ENCODE measurements at regions not wholly inside any gene's neighbourhood (a gene's known extent, or its start where the extent isn't known, plus 50 kb on each side); places are given as distances from the start of the nearest gene placed in this dataset.

DNA sequence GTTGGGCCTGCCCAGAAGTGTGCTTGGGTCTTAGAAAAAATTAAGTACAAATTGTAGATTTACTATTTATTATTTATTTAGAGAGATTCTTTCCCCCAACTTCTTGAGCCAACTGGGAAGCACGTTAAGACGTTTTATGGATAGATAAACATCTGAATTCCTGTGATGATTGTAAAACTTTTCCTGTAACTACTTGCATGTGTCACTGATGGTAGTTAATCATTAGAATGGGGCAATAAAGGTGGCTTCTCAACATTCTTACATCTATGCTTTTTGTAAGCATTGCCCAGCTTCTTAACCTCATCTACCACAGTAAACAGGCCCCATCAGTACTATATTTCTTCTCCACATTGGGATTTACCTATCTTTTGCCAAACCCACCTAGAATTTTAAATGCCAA is 559.8 kb downstream of the LMO4 start:
- DNase-seq = peak; percentile 25

DNA sequence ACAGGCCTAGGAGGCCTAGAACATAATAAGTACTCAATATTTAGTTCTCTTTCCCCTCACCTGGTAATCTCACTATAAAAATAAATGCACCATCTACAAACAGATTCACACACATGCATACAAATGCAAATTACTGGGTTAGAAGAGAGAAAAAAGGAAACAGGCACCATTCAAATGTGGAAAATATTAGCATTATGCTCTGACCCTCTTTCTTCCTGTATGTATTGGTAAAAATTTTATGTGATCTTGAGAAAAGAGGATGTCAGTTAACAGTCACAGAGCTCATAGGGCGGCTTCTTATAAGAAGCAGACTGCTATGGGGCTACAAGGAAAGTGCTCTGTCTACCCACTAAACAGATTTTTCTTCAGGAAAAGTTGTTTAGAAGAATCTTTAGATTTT is 565.4 kb downstream of the LMO4 start:
- DNase-seq = no peak

DNA sequence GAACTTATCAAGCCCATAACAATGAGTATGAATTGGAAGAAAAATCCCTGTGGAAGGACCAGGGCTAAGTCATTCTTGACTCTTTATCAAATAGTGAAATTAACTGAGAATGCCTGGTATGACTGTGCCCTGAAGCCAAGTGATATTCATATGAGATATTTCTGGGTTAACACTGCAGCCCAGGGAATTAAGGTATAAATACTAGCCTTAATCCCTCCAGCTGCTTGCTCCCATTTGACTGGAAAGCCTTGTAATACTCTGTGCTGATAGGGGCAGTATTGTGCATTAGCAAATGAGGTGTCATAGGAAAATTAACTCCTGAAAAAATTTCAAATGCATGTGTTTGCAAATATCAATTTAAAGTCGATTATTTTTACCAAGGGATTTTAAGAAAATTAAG is 568.8 kb downstream of the LMO4 start:
- DNase-seq = no peak

DNA sequence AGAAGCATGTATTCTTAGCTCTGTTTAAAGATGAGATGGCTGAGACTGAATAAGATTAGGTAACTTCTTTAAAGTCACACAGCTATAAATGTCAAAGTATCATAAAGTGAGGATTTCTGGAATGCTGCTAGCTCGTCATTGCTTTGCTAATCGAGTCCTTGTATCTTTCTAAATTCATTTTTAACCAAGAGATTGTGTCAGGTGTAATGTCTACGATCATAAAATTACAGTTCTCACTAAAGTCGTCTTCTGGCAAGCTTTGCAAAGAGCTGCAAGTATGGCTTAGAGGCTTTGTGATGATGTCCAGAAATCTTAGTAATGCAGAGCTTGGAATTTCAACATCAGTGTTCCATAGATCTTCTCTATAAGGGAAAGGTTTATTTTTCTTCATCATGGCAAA is 569.8 kb downstream of the LMO4 start:
- DNase-seq = no peak

DNA sequence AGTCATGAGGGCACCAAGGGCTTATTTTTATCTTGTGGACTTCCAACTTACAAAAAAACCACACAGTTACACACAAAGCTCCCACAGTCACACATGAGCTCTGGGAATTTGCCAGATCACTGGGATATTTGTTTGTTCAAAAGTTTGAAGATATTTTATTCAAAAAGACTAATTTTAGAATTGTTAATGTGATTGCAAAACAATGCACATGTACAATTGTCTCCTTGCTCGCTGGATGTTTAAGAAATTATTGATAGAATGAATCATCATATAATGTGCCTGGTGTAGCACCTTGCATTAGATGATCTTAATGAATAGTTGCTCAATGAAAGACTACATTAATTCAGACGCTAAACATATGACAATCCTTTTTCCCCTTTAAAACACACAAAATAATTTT is 570.3 kb downstream of the LMO4 start:
- DNase-seq = no peak

DNA sequence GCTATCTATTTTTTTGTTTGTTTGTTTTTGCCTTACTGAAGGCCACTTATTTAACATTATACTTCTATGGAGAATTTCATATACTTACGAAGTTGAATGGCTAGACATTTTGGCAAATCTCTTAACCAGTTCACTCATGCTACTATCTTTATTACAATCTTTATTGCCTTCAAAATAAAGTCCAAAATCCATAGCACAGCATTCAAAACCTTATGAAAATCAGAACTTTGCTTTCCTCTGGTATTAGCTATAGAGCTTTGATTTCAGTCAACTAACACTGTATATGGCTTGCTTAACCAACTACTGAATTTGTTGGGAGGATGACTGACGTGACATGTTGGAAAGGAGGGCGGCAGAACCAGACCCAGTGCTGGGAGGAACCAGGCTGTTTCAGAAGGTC is 571.1 kb downstream of the LMO4 start:
- no peak for DNase-seq

DNA sequence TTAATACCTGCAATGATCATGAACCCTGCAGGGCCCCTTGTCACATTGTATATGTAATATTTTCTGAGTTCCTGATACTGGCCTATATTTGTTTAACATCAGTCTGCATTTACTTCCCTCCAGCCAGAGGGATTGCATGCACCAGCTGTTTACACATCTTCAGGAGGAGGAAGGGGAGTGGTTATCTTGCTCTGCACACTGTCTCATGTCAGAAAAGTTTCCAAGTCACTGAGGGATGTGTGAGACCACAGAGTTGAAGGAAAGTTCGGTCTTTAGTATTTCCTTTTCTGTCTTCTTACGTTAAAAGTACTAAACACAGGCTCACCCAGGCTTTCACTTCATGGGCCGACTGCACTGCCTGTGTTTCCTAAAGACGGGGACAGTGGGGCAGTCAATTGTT is 574.1 kb downstream of the LMO4 start:
- peak; percentile 27 for DNase-seq

DNA sequence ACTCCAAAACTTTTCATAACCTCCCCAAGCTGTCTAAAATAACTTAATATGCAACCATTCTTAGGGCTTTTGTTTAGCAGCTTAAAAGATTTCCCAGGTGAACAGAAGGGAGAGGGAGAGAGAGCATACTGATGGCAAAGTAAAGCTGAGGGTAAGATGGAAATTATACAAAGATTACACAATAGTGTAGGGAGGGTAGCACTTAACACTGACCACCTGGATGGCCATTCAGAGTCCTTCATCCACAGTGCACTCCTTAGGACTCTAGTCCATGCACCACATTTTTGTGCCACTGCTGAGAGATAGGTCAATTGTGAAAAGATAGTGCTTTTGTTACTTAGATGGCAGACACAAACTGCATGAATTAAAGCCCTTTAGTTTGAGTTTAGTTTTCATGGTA is 574.6 kb downstream of the LMO4 start:
- DNase-seq = no peak

DNA sequence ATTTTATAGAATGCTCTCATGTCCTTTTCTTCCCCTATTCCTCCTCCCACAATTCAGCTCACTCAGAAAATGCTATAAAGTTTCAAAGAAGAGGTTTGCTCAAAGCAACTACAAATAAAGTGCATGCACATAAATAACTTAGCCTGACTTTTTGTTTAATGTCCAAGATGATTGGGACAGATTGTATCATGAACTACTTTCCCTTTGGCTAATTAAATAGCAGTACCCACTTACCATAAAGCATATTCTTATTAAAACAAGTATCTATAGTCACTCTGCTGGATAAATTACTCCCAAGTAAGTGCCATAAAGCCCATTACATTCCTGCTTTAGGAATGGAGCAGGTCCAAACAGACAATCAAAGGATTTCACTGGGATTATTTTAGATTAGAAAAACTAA is 576.0 kb downstream of the LMO4 start:
- DNase-seq = no peak

DNA sequence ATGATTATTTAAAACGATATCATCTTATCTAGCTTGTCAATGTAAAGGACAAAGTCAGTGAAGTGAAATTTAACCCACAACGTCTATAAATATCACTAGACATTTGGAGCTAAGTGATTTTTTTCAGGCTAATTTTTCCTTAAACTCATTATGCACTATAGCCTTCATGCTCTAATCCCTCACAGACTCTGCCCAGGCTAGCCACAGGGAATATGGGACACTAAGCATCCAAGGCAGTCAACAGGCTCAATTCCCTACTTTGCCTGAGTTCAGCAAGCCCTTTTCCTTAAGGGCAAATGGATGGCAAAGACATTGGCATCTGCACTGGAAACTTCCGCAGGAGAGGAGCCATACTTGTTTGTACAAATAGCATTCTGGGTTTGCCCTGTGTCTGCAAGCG is 577.0 kb downstream of the LMO4 start:
- no peak for DNase-seq

DNA sequence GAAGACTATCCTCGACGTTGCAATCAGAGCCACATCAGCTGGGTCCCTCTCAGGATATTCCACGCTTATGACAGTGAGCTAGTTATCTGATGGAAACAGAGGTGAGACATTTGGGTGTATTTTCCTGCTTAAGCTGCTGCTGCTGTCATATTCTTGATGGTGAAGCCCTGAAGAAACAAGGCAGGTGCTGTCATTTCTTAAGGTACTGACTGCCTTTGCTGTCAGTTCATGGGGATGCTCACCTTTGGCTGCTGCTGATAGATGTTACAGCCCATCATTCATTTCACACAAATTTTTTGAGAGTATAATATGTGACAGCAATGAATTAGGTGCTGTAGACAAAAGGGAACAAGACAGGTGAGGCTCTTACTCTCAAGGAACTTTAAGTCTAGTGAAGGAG is 577.4 kb downstream of the LMO4 start:
- DNase-seq = no peak

DNA sequence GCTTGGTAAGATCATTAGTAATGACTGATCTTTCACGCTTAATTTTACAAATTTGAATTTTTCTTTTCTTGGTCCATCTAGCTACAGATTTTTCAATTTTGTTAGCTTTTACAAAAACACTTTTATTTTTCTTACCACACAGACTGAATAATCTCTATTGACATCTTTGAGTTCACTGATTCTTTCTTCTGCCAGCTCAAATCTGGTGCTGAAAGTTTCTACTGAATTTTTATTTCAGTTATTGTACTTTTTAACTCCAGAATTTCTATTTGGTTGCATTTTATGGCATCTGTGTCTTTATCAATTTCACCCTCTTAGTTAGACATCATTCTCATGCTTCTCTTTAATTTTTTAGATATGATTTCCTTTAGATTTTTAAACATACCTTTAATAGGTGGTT is 584.7 kb downstream of the LMO4 start:
- no peak for DNase-seq

DNA sequence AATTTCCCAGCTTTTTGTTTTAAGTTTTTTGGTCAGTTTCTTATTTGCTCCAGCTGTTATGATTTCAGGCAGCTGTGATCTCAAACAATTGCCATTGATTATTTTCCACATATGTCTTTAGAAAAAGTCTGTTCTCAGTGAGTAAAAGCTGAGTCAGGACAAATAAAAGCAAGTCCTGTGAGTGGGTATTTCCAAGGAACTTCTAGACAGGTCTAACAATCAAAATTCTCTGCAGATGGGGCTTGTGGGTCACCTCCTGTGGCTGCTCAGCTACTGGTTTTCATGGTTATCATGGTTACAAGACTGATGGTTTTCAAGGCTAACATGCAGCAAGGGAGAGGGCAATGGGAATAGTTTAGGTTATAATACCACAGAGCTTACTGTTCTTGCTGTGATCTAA is 585.7 kb downstream of the LMO4 start:
- peak; percentile 1 for DNase-seq

DNA sequence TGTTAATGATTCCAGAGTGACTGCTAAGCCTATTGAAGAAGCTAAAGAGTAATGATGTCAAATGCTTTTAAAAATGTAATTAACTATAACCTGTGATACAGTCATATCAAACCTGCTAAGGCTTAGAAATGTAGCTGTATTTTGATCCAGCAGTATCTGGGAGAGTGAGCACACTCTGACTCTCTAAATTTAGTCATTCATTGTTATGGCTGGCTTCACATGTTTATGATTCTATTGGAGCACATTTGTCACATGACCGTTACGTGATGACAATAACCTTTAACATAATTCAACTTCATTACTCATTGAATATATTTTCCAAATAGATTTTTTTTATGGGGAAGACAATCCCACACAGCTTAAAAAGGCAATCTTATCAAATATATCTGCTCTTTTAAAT is 587.1 kb downstream of the LMO4 start:
- peak; percentile 10 for DNase-seq

DNA sequence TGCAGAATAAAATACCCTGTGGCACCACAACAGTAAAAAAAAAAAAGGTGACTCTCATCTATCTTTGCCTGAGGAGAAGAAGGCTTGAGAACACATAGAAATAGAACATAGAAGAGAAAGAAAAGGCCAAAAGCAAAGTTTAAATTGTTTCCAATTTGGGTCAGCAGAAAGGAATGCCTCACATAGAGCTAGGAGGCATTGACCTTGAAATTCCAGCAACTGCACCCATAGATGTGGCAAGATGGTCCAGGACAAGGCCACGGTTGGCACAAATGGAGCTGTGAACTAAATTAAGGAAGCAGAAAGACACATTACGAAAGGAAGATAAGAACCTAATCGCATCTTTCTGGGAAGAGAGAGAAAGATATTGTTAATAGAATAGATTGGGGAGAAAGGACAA is 588.3 kb downstream of the LMO4 start:
- peak; percentile 25 for DNase-seq

DNA sequence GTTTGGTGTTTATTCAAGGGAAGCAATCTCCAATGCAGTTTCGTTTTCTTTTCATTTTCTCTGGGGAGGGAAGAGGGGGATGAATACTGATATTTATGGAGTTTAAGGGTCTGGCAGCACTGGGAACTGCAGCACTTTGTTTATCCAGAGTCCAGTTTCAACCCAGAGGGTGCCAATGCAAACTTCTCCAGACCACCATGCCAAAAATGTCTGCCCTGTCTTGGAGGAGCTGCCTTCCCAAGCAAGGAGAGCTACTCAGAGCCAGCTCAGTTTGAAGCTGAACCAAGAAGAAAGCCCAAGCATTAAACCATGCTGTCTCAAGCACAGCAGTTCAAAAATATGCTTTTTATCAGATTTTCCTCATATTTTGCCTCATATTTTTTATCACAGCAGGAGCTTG is 589.7 kb downstream of the LMO4 start:
- DNase-seq = no peak

DNA sequence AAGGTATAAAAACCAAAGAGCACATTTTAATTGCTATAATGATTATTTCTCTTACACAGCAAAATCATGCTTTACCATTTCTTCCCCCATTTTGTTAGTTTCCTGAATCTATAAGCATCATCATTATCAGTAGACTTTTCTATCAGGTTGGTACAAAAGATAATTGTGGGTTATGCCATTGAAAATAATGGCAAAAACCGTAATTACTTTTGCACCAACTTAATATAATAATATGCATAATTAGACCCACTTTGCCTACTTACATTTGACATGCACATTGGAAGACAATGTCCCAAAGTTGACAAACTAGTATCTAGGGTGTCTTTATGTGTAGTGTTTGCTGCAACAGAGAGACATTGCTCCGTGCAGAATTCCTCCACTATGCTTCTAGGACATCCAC is 594.2 kb downstream of the LMO4 start:
- no peak for DNase-seq

DNA sequence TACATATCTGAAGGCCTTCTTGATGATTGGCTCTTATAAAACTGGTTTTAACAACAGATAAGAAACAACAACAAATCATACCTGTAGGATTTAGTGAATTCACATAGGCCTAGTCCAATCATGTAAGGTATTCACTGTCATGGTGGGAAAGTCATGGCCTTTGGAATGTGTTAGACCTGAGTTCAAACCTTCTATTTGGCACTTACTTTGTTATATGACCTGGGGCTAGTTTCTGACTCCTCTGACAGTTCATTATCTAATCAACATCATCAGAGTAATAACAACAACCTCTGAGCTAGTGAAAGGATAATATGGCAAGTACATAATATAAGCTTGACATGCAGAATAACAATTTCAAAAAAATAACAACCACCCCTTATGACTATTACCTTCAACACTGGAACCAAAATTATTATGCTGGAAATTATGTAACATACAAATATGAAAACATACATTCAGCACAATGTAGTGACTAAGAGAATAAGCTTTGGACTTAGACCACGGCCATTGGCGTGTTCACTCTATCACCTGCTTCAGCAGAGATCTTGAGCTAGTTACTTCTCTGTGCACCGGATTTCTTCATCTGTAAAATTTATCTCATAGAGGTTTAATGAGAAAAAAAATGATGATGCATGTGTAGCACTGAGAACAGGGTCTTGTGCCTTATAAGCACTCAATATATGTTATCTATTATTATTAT is 597.6 kb downstream of the LMO4 start:
- DNase-seq = no peak

DNA sequence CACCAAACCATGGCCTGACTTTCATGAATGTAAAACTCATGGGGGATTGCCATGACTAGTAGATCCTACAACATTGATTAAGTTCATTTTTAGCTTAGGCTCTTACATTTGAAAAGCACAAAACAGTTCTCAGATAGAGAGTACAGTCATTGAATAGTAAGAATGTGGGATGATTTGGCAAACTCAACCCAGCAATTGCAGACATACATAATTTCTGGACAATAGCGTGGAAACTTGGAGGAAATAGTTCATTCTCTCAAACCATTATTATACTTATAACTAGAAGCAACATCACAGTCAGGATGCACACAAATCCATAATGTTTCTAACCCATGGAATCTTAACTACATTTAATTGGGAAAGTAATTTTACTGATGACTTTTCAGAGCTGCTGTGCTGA is 598.2 kb downstream of the LMO4 start:
- DNase-seq = no peak

DNA sequence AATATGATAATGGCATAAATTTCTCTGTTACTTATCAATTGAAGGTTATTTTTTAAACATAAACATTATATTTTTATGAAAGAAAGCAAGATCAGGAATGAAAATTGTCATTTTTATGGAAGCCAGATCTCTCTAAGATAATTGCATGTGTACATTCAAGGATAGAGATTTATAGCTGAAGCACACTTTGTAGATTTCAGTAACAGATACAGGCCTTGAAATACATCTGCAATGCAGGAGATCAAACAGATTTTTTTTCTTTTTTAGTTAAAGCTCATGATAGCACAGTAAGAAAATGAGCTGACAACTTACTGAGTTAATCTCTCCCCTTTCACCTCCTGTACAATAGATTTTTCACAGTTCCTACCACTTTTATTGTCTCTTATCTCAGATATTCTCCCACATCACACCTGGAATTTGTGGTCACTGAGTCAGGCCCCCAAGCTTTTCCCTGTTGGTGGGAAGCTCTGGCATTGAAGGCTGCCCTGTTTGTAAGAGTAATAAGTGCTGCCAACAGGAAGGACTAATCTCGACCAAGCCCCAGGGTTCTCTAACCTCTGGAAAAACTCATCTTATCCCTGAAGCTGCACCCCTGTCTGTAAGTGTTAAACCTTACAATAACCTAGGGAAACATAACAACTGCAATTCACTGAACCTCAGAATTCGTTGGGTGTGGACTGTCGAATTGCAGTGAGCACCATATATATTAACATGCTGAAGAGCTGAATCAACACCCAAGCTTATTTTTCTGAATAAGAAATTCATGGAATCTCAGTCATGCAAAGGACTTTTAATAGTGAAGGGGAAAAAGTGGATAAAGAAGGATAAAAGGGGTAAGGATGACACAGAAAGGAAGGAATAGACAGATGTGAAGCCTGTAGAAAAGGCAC is 599.0 kb downstream of the LMO4 start:
- no peak for DNase-seq

DNA sequence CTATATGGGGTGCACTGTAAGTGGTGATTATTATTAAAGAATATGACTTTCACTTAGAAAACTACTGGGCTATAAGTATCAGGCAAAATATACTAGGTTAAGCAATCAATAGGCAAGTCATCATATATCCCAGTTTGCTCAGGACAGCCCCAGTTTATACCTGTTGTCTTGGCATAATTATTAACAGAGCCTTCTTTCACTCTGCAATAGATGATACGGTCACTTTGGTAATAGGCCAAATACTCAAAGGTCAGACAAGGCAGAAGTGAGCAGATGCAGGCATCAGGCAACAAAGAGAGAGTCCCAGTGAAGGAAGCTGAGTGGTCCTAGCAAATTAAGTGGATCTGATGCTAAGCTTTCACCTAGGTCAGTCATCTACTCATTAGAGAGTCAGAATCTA is 599.9 kb downstream of the LMO4 start:
- no peak for DNase-seq

DNA sequence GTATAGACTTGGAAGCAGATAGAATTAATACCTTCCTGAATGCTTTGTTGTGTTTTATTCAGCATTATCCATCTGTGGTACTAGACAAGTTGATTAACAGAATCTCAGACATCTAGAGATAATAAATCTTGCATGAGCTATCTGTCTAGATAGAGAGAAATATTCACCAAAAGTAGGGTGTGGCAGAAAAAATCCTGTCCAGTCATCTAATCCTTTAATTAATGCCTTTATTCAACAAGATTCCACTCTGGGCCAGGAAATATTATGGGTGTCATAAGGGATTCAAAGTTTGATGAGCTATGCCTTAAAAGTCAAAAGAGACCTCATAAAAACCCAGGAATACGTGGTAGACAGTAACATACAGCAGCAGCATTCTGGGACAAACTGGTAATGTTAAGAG is 601.2 kb downstream of the LMO4 start:
- no peak for DNase-seq

DNA sequence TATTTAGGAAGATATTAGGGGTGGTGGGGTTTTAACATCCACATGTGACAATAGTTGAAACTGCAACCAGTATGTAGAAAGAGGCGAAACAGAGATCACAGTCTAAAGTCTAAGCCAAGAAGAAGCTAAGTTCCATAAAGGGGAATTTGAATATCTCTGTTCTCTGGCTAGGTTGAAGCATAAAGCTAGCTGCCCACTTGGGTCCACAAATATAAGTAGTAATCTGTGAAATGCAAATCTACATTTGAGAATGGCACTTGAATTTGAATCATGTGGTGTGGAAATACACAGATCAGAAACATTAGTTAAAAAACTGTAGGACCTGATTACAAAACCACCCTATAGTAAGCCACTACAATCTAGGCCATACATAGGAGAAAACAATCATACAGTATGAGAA is 602.1 kb downstream of the LMO4 start:
- no peak for DNase-seq

DNA sequence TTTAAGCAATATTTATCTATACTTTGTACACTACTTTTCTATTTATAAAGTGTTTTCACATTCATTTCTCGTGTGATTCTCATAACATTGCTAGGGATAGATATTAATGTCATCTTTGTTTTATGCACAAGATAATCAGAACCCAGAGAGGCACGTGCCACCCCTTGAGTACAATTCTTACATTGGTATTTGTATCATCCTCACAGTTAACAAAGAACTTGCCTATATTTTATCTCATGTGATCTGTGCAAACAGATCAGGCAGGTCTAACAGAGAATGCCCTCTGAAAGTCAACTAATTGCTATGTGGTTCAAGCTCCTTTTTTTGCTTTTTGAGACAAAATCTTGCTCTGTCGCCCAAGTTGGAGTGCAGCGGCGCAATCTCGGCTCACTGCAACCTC is 604.5 kb downstream of the LMO4 start:
- no peak for DNase-seq

DNA sequence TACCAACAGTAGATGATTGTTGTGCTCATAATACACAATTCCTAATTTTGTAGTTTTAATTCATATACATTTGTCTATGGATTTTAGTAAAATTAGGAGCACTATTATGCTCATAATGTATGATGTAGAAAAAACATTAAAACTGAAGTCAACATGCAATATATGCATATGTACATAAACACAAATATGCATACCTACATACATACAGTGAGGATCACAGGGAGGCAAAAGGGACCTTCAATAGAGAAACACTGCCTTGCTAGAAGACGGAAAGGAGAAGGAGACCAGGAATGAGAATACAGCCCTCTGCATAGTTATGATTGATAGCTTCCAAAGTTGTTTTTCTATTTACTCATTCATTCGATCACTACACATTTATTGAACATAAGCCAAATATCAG is 606.5 kb downstream of the LMO4 start:
- no peak for DNase-seq

All from fibroblast of upper back skin (primary cell).